Activated CD4-positive, CD25-positive, alpha-beta regulatory T cell treated with anti-CD3 and anti-CD28 coated beads, Interleukin-2, amount 50 U/mL, for 16 hours (primary cell): ENCODE measurements at regions not wholly inside any gene's neighbourhood (a gene's known extent, or its start where the extent isn't known, plus 50 kb on each side); places are given as distances from the start of the nearest gene placed in this dataset.
"Not testable (repeated sequence)": the region's sequence is repeated elsewhere in the genome, so short reads cannot be mapped to it uniquely, and the experiment has no call there.

ENCODE experiments used
- DNase-seq: peaks from one replicate; pipeline ENCODE4 v3.0.0-alpha.2; 2020; ENCODE audit warnings: low read depth, low spot score

DNA sequence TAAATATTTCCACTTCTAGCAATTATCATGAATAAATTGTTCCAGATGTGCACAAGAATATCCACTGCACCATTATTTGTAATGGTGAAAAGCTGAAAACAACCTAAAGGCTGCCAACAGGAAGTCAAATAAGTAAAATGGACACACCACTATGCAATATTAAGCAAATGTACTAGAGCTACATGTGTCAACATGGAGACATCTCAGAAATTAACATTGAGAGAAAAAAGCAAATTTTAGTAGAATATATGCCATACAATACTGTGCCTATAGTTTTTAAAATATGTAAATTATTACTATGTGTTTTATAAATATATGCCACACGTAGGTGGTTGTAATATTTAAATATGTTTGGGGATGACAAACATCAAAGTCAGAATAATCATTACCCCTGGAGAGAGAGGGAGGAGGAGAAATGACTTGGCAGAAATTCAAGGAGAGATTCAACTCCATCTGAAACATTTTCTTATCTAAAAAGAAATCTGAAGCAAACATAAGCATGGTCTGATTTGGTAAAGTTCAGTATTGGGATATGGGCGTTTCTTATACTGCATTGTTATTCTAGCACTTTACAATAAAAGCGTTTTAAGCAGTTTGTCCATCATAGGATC lies 475.5 kb downstream of the QKI start:
- DNase-seq, result no peak

DNA sequence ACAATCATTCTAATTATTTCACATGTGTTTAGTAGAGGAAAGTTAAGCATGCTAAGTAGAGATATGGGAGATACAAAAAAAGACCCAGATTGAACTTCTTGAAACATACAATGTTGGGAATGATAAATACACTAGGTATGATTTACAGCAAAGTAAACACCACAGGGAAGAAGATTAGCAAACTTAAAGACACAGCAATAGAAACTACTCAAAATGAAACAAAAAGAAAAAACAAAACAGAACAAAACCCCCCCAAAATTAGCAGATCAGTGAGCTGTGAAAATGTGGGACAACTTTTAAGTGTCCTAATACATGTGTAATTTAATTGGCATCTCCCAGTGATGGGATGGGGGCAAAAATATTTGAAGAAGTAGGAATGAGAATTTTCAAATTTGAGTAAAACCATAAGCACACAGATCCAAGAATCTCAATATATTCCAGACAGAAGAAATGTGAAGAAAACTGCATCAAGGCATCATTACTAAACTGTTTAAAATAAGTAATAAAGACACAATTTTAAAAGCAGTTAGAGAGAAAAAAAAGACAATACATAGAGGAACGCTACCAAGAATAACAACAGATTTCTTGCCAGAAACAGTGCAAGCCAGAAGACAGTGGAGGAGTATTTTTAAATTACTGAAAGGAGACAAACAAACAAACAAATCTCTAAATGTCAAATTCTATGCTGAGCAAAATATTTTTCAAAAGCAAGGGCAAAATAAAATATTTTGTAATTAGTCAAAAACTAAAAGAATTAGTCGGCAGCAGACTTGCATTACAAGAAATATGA lies 473.7 kb downstream of the QKI start:
- DNase-seq, result no peak

DNA sequence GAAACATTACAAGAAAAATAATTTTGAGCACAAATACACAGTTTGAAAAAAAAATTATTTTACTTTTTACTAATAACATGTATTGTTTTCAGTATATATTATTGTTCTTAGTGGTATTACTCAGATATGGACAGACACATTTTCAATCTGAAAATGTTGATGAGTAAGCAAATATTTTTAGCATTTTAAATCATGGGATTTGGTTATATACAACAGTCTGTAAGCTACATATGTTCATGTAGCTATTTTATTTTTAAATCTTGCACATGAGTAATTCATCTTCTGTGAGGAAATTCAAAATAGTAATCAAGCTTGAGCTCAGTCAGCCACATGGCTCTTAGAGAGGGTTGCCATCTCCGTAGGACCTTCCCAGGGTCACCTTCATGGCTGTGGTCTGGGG lies 471.9 kb downstream of the QKI start:
- no peak for DNase-seq

DNA sequence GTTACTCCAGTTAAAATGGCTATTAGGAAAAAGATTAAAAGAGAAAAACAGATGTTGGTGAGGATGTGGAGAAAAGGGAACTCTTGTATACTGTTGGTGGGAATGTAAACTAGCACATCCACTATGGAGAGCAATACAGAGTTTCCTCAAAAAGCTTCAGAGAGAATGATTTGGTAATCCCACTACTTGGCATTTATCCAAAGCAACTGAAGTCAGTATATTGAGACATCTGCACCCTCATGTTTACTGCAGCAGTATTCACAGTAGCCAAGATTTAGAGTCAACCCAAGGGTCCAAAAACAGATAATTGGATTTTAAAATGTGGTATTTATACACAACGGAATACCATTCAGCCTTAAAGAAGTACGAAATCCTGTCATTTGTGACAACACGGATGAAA lies 469.5 kb downstream of the QKI start:
- DNase-seq, result no peak

DNA sequence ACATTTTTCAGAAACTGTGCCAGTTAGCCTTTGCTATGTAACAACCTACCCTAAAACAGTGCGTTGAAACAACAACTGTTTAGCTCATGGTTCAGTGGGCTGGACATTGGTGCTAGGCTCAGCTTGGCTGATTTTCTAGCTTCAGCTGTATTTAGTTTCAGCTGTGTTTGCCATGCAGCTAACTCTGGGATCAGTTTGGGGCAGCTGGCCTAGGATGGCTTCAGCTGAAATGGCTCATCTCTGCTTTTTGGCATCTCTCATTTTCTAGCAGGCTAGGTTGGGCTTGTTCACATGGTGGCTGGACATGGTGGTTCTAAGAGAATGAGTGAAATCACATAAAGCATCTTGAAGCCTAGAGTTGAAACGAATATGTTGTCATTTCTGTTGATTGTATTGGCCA lies 464.2 kb downstream of the QKI start:
- DNase-seq, result no peak

DNA sequence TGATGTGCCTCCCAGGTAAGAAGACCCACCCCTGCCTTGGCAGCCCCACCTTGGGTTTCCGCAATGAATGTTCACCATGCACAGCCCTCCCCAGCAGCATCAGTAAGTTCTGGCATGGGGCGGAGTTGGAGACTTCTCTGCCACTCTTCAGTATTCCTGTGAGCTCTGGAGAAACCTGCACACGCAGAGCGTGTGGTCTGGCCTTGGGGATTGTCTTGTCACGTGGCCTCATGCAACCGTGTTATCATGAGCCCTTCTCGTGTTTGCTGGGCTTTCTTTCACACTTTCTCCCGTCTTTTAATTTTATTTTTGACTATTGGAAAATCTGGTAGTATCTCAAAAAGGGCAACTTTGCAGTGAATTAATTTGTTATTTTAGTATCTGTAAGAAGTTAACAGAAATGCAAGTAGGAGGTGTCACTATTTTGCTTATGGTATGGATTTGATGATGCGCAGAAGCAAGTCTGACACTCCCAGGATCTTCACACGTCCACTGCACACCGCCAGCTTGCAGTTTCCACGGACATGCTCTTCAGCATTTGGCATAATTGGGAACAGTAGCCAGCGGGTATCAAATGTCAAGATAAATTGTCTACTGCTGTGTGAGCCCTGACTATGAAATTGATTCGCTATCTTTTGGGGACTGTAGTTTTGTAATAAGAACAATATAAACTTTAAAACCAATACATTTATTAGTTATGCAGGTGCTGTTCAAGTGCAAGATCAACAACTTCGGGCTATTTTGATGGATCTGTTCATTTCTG lies 463.5 kb downstream of the QKI start:
- no peak for DNase-seq

DNA sequence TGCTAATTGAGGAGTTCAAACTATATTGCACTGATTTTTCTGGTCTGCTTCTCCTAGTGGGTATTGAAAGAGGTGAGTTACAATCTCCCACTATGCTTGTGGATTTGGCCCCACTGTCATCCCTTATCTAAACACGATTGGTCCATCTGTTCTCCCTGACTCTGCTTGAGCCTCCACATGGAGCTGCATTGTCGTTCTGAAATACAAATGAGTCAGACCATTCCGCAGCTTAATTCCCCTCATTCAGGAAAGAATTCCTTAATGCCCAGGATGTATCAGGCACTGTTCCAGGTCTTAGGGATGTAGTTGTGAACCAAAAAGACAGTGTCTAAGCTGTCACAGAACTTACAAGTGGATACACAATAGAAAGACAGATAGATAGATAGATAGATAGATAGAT lies 461.9 kb downstream of the QKI start:
- no peak for DNase-seq

DNA sequence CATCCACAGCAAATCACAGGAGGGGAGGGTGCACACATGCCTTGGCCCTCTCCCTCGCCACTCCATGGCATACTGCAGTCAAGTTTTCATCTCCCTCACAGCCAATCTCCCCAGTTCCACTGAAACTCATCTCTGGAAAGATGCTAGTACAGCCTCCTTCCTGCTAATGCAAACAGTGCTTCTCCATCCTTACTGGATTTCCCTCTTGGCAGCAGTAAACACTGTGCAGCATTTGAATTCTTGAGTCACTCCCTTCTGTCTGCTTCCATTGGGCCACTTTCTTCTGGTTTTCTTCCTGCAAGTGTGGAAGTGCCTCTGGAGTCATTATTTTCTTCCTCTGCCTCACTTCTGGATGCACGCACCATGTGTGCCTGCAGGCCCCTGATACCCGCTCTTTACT lies 460.3 kb downstream of the QKI start:
- no peak for DNase-seq

DNA sequence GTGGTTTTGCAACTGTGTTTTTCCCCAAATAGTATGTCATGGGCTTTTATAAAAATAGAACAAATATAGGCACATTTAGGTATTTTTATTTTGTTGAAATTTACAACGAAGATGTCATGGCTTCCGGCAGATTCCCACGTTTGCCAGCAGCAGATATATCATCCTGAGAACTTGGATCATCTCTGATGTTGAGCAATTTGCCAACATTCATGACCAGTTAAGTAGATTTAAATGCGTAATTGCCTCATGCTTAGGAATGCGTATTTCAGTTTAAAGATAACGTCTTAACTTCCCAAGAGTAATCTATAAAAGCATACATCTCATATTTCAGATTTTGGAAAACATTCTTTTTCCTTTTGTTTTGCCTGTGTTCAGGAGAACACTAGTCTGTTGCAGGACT lies 457.8 kb downstream of the QKI start:
- DNase-seq, result no peak

DNA sequence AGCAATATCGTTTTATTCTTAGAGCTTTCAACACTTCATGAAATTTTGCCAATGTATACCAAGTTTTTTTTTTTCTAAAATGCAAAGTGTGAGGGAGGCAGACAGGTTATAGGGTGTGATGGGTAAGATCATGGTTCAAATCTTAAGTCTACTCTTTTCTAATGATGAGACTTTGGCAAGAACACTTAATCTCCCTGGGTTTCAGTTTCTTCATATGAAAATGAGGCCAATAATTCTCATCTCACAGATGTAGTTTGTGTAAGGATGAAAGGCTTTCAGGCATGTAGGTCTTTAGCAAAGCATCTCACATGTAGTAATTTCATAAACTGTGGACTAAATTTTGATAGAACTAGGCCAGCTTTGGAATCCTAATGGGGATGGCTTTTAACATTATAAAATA lies 457.1 kb downstream of the QKI start:
- no peak for DNase-seq

DNA sequence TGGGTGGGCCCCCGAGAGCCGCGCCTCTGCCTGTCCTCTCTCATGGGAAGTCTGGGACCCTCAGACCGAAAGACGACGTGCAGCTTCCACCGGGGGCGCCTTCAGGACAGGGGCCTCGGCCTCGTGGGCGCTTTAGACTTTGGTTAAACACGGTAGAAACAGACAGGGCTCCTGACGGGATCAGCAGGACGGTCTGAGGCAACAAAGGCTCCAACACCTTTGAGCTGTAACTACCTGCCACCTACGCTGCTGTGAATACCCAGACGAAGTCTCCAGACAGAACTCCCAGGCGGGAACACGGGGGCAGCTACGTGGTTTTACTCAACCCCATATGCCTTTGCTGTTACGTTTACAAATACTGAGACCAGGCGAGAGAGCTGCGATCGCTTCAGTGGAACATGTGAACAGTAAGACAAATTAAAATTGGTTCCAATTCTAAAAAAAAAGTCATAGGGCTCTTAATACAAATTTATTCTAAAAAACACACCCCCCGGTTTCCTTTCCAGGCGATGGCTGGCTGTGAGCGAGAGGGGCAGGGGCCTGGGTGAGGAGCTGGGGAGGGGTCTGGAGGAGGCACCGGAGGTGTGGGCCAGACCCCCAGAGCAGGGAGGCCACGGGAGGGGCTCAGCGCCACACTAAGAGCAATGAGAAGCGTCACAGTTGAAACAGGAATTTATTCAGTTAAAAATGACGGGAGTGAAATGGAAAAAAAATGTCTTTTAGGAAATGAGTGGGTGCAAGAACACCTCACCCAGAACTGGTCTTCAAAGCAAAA lies 453.2 kb downstream of the QKI start:
- DNase-seq, result no peak

DNA sequence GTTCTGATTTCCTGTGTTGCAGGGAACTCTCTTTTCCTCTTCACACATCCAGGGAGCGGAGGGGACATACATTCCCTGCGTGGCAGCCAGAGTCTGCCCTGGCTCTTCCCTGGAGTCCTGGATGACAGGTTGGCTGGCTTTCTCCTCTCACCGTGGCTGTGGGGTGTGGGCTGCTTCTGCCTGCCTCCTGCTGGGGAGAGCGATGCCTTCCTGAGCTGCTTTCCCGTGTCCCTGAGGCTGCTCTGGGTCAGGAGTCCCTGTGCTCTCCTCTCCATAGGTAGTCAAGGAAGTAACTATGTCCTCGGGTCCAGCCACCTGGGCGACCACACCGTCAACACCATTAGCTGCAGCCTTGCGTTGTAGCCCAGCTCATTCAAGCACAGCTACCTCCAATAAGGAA lies 451.7 kb downstream of the QKI start:
- DNase-seq, result no peak

DNA sequence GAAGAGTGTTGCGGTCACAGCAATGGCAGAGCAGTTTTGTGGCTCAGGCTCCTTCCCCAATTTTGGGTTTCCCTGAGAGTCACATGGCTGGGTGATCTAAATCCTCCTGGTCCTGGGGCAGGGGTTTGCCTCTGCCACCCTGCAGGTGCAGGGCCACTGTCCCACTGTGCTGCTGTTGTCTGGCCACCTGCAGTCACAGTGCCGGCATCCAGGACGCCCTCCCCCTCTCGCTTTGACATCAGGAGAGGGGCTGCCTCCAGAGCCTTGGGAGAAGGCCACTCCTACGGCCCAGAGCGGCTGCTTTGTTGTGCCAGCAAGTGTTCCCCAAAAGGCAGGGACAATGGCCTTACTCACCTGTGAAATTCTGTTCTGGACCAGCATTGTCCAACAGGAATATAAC lies 449.0 kb downstream of the QKI start:
- no peak for DNase-seq

DNA sequence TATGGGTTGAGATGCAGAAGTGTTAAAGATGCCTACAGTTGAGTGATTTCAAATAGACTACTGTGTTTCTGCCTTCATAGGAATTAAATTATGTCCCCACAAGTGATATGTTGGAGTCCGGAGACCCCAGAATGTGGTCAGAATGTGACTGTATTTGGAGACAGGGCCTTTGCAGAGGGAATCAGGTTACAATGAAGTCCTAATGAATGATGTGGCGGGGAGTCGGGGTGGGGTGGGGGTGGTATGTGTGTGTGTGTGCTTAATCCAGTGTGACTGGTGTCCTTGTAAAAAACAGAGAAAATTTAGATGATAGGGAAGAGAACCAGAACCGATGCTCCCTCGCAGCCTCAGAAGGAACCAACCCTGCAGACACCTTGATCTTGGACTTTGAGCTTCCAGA lies 448.2 kb downstream of the QKI start:
- no peak for DNase-seq

DNA sequence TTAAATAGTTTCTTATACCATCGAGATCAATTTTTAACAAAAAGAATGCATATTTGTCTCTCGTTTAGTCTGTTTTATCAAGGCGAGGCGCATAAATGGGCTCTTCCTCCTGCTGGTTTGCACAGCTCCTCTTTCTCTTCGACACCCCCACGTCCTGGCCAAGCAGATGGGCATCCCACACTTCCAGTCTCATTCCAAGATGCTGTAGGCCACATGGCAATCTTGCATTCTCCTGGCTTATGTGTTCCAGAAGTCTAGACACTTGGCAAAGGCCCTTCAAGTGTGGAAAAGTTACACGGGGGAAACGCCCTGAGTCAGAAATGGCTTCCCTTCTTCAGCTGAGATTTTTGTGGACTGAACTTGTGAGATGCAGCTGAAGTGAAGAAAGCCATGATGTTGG lies 447.1 kb downstream of the QKI start:
- DNase-seq, result no peak

DNA sequence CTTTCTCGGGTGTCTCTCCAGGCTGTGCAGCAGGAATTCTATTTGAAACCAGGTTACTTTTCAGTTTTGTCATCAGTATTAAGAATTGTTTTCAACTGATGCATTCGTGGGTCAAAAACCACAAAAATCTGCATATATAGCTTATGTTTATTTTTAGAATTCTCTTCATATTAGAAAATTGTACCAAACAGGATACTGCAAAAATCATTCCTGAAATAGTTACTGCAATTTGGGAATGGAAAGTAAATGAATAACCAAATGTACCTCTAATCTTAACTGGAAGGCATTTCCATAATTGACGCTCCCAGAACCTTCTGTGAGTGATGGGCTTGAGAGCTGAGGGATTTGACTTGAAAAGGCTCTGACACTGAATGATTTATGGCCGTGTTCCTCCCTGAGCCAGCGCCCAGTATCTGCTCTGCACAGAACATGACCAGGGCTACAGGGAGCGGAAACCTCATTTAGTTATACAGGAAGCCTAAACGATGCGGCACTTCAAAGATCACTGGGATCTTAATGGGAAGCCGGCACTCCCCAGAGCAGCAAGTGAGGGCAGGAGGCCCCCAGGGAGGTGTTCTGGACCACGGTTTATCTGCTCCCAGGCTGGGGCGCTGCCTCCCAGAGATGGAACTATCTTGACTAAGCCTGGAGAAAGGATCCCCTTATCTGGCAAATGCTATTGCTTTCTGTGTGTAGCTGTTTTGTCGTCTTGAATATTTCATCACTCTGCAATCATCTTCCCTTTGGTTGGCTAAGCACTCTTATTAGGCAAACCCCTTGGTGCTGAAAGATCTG lies 446.0 kb downstream of the QKI start:
- no peak for DNase-seq

DNA sequence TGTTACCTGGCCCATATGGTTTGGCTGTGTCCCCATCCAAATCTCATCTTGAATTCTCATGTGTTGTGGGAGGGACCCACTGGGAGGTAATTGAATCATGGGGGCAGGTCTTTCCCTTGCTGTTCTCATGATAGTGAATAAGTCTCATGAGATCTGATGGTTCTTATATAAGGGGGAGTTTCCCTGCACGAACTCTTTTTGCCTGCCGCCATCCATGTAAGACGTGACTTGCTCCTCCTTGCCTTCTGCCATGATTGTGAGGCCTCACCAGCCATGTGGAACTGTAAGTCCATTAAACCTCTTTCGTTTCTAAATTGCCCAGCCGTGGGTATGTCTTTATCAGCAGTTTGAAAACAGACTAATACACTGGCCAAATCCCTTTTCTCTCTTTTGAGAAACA lies 444.4 kb downstream of the QKI start:
- not testable (repeated sequence) for DNase-seq

DNA sequence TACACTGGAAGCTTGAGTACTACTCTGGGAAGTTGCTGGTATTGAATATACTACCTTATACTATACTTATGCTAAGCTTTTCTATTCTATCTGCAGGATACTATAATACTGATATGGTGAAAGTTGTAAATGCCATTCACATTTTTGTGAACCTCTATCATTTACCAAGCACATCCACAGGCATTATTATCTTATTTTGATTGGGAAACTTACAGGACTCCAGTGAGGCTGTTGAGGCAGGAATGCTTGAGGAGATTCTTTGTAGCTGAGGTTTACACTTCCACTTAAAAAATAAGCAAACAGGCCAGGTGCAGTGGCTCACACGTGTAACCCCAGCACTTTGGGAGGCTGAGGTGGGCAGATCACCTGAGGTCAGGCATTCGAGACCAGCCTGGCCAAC lies 442.9 kb downstream of the QKI start:
- DNase-seq, result no peak

DNA sequence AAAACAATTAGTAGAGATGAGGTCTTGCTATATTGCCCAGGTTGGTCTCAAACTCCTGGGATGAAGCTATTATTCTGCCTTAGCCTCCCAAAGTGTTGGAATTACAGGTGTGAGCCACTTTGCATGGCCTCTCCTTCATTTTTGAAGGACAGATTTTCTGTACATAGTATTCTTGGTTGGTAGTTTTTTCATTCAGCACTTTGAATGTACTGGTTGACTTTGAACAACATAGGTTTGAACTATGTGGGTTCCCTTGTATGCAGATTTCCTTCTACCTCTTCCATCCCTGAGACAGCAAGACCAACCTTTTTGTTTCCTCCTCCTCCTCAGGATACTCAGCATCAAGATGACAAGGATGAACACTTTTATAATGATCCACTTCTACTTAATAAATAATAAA lies 436.4 kb downstream of the QKI start:
- DNase-seq, result no peak

DNA sequence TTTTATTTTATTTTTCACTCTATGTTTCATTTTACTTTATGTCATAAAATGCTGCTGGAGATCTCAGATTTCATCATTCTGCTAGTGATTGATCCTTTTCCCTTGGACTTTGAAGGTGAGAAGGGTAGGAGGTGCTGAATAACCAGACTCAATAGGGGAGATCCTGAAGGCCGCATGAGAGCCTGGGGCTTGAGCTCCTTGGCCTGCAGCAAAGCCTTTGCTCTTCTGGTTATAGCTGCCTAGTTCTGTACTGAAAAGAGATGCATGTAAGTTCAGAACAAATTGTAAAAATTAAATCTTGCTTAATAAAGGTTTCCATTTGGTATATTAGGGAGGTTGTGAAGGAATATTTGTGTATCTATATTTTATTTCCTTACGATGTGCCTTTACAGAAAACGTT lies 430.2 kb downstream of the QKI start:
- DNase-seq, result no peak

DNA sequence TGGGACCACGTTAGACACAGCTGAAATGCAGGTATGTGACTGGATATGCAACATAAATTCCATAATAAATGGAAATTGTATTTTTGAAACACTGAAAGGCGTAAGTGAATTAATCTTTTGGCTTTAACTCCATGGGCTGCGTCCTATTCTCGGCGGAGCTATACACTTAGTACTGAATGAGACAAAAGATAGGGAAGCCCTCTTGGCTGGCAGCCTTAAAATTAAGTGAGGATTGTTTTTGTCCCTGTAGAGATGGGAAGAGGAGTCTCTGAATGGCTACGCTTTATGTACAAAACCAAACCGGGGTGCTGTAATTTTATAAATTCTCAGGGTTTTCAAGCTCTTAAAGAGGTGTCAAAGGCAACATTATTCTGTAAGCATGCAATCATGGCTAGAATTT lies 429.8 kb downstream of the QKI start:
- no peak for DNase-seq
